ENCODE measurements at regions not wholly inside any gene's neighbourhood (a gene's known extent, or its start where the extent isn't known, plus 50 kb on each side); places are given as distances from the start of the nearest gene placed in this dataset.

DNA sequence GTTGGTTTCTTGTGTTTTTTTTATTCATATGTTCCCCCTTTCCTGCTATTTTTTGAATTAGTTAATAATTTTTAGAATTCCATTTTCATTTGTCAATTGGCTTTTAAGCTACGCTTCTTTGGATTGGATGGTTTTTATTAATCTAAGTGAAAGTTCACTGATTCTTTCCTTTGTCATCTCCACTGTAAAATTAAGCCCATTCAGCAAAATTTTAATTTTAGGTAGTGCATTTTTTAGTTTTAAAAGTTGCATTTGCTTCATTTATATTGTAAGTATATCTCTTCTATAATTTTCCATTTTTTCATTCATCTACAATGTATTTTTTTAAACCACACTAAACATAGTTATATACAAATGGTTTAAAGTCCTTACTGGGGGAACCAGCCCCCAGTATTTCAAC is 417.3 kb upstream of the HTR2C start:
- no peak overlapping the region for H3K14ac ChIP-seq (ENCODE audit: low read length)
- no peak overlapping the region for H4K91ac ChIP-seq (ENCODE audit: low read depth, low read length, poor library complexity)
- H3K9me3 ChIP-seq (replicated peaks in 1 of 2; ENCODE audit: control insufficient read depth in 2 of 2, insufficient read depth in 1 of 2, low read depth in 1 of 2, low read length in 2 of 2): no peaks in the 10 kb centered on the region
- no peak overlapping the region for H3K9ac ChIP-seq (ENCODE audit: low read depth, low read length, poor library complexity)
- H3K36me3 ChIP-seq (replicated peaks in 1 of 2; ENCODE audit: control insufficient read depth in 2 of 2, insufficient read depth in 2 of 2, low read length in 2 of 2): no peaks in the 10 kb centered on the region
- H3K4me1 ChIP-seq (ENCODE audit: control insufficient read depth in 2 of 2, insufficient read depth in 1 of 2, low read depth in 1 of 2, low read length in 2 of 2): no peaks in the 10 kb centered on the region
- WGBS, 2 donors (ENCODE audit: extremely low coverage in 2 of 2, insufficient read length in 2 of 2, insufficient replicate concordance in 1 of 2): no CpG with 5 or more reads among the region's 1 CpG
- no peak overlapping the region for H2BK15ac ChIP-seq (ENCODE audit: low read length)
- no peak overlapping the region for H2AK5ac ChIP-seq (ENCODE audit: low read depth, low read length)
- no peak overlapping the region for H3K4me2 ChIP-seq (ENCODE audit: insufficient read depth, low read length, poor library complexity, severe bottlenecking)
- no peak overlapping the region for H3K18ac ChIP-seq (ENCODE audit: low read length)
- no peak overlapping the region for H2BK12ac ChIP-seq (ENCODE audit: low read length)
- no peak overlapping the region for H2BK120ac ChIP-seq (ENCODE audit: low read depth, low read length)
- H3K23ac ChIP-seq (ENCODE audit: low read depth, low read length, poor library complexity): no peak overlapping the region
- H2BK5ac ChIP-seq (ENCODE audit: low read length): no peak overlapping the region
- no peaks in the 10 kb centered on the region for H3K27me3 ChIP-seq (ENCODE audit: control insufficient read depth in 3 of 3, insufficient read depth in 3 of 3, low read depth in 1 of 3, low read length in 3 of 3)
- H4K8ac ChIP-seq (ENCODE audit: low read depth, low read length): no peak overlapping the region
- H3K27ac ChIP-seq (replicated peaks; ENCODE audit: low read length): no peak overlapping the region
- no peak for DNase-seq (ENCODE audit: low spot score)
- no peak overlapping the region for H2AFZ ChIP-seq (ENCODE audit: low read length)
- no peak overlapping the region for H3K4ac ChIP-seq (ENCODE audit: low read length)
- no peak overlapping the region for H3K4me3 ChIP-seq (ENCODE audit: low read length in 2 of 2)
- no peaks in the 10 kb centered on the region for H3K79me1 ChIP-seq (ENCODE audit: low read depth, low read length)

DNA sequence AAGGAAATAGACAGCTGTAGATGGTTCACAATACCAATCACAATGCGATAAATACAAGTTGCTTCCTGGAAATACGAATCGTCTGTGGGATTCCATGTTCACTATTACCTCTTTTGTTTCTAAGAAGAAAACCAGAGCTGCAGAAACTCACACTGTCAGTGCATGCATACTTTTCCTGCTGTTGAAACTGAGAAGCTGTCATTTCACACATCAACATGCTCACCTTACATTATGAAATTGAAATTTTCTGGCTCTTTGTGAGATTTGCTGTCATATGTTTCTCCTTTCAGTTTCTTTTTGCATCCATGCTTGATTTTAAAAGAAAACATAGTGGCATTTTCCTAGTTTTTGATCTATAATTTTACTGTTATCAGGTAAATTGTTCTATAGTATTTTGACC is 418.3 kb upstream of the HTR2C start:
- no peak overlapping the region for H2BK12ac ChIP-seq (ENCODE audit: low read length)
- no peak overlapping the region for H2BK15ac ChIP-seq (ENCODE audit: low read length)
- no peak overlapping the region for H4K91ac ChIP-seq (ENCODE audit: low read depth, low read length, poor library complexity)
- no peak overlapping the region for H2BK5ac ChIP-seq (ENCODE audit: low read length)
- H3K4me3 ChIP-seq (ENCODE audit: low read length in 2 of 2): no peak overlapping the region
- H2BK120ac ChIP-seq (ENCODE audit: low read depth, low read length): no peak overlapping the region
- no peak overlapping the region for H3K27ac ChIP-seq (replicated peaks; ENCODE audit: low read length)
- no peaks in the 10 kb centered on the region for H3K27me3 ChIP-seq (ENCODE audit: control insufficient read depth in 3 of 3, insufficient read depth in 3 of 3, low read depth in 1 of 3, low read length in 3 of 3)
- WGBS, 2 donors (ENCODE audit: extremely low coverage in 2 of 2, insufficient read length in 2 of 2, insufficient replicate concordance in 1 of 2): no CpG with 5 or more reads among the region's 3 CpGs
- H3K23ac ChIP-seq (ENCODE audit: low read depth, low read length, poor library complexity): no peak overlapping the region
- H3K36me3 ChIP-seq (replicated peaks in 1 of 2; ENCODE audit: control insufficient read depth in 2 of 2, insufficient read depth in 2 of 2, low read length in 2 of 2): no peaks in the 10 kb centered on the region
- H3K4ac ChIP-seq (ENCODE audit: low read length): no peak overlapping the region
- H3K9ac ChIP-seq (ENCODE audit: low read depth, low read length, poor library complexity): no peak overlapping the region
- no peaks in the 10 kb centered on the region for H3K4me1 ChIP-seq (ENCODE audit: control insufficient read depth in 2 of 2, insufficient read depth in 1 of 2, low read depth in 1 of 2, low read length in 2 of 2)
- no peak overlapping the region for H3K4me2 ChIP-seq (ENCODE audit: insufficient read depth, low read length, poor library complexity, severe bottlenecking)
- H3K79me1 ChIP-seq (ENCODE audit: low read depth, low read length): no peaks in the 10 kb centered on the region
- no peak overlapping the region for H3K18ac ChIP-seq (ENCODE audit: low read length)
- no peaks in the 10 kb centered on the region for H3K9me3 ChIP-seq (replicated peaks in 1 of 2; ENCODE audit: control insufficient read depth in 2 of 2, insufficient read depth in 1 of 2, low read depth in 1 of 2, low read length in 2 of 2)
- no peak overlapping the region for H3K14ac ChIP-seq (ENCODE audit: low read length)
- DNase-seq (ENCODE audit: low spot score): no peak
- no peak overlapping the region for H2AFZ ChIP-seq (ENCODE audit: low read length)
- no peak overlapping the region for H2AK5ac ChIP-seq (ENCODE audit: low read depth, low read length)
- H4K8ac ChIP-seq (ENCODE audit: low read depth, low read length): no peak overlapping the region

DNA sequence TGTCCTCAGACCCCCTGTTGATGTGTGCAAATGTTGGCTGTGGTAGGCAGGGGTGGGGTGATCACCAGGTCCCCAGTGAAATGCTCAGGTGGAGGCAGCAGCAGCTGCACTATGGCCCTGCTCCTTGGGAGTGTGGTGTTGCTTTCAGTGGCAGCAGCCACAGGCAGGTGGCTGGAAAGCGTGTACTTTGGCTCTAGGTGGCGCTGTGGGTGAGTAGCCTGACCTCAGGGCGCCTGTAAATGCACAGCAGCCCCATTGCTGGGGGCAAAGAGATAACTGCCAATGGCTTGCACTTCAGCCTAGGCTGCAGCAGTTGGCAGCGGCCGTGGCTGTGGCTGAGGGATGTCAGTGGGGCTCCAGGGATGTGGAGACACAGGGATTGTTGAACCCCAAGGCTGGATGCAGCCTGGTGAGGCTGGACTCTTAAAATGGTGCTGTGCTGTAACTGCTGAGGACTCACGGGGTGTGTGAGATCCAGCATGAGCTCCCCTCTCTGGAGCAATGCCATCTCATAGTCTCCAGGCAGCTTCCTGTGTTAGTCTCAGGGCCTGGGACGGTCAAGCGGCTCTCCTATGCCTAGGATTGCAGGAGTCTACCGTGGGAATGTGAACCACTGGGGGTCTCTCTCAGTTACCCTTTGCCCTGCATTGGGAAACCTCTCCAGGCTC is 421.7 kb upstream of the HTR2C start:
- no peak for DNase-seq (ENCODE audit: low spot score)
- H3K14ac ChIP-seq (ENCODE audit: low read length): no peak overlapping the region
- H2AK5ac ChIP-seq (ENCODE audit: low read depth, low read length): no peak overlapping the region
- no peaks in the 10 kb centered on the region for H3K27me3 ChIP-seq (ENCODE audit: control insufficient read depth in 3 of 3, insufficient read depth in 3 of 3, low read depth in 1 of 3, low read length in 3 of 3)
- no peak overlapping the region for H2BK15ac ChIP-seq (ENCODE audit: low read length)
- WGBS, 2 donors (ENCODE audit: extremely low coverage in 2 of 2, insufficient read length in 2 of 2, insufficient replicate concordance in 1 of 2): no CpG with 5 or more reads among the region's 9 CpGs
- no peak overlapping the region for H3K23ac ChIP-seq (ENCODE audit: low read depth, low read length, poor library complexity)
- peak overlapping the region in 1 of 2 donors; percentile 16 for H3K4me3 ChIP-seq (ENCODE audit: low read length in 2 of 2)
- no peak overlapping the region for H3K18ac ChIP-seq (ENCODE audit: low read length)
- H2BK12ac ChIP-seq (ENCODE audit: low read length): no peak overlapping the region
- no peaks in the 10 kb centered on the region for H3K36me3 ChIP-seq (replicated peaks in 1 of 2; ENCODE audit: control insufficient read depth in 2 of 2, insufficient read depth in 2 of 2, low read length in 2 of 2)
- no peak overlapping the region for H4K91ac ChIP-seq (ENCODE audit: low read depth, low read length, poor library complexity)
- H3K4me1 ChIP-seq (ENCODE audit: control insufficient read depth in 2 of 2, insufficient read depth in 1 of 2, low read depth in 1 of 2, low read length in 2 of 2): no peaks in the 10 kb centered on the region
- no peak overlapping the region for H2BK5ac ChIP-seq (ENCODE audit: low read length)
- peak overlapping the region; percentile 43 for H4K8ac ChIP-seq (ENCODE audit: low read depth, low read length)
- H3K9me3 ChIP-seq (replicated peaks in 1 of 2; ENCODE audit: control insufficient read depth in 2 of 2, insufficient read depth in 1 of 2, low read depth in 1 of 2, low read length in 2 of 2): no peaks in the 10 kb centered on the region
- H2BK120ac ChIP-seq (ENCODE audit: low read depth, low read length): no peak overlapping the region
- no peak overlapping the region for H2AFZ ChIP-seq (ENCODE audit: low read length)
- H3K27ac ChIP-seq (replicated peaks; ENCODE audit: low read length): no peak overlapping the region
- H3K9ac ChIP-seq (ENCODE audit: low read depth, low read length, poor library complexity): no peak overlapping the region
- H3K79me1 ChIP-seq (ENCODE audit: low read depth, low read length): no peaks in the 10 kb centered on the region
- H3K4ac ChIP-seq (ENCODE audit: low read length): no peak overlapping the region
- H3K4me2 ChIP-seq (ENCODE audit: insufficient read depth, low read length, poor library complexity, severe bottlenecking): no peak overlapping the region

DNA sequence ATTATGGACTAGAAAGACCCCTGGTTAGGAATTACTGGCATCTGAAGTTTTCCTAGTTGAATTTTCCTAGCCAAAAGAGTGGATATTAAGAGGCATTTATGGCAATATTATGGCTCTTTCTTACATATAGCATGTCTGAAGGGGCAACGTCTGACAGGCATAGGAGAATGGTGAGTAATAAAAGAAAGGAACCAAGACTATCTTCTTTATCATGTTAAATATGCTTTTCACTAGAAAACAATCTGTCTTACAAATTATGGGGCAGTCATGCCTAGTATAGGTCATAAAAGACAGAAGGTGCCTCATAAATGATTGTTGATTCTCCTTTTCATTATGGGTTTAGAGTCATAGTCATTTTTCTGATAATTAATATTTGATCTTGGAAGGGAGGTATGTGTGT is 431.1 kb upstream of the HTR2C start:
- Histone ChIP-seq H3K9me3 (replicated peaks in 1 of 2; ENCODE audit: control insufficient read depth in 2 of 2, insufficient read depth in 1 of 2, low read depth in 1 of 2, low read length in 2 of 2) (no peaks in the 10 kb centered on the region), H3K9ac (ENCODE audit: low read depth, low read length, poor library complexity) (no peak overlapping the region), H4K91ac (ENCODE audit: low read depth, low read length, poor library complexity) (no peak overlapping the region), H2AK5ac (ENCODE audit: low read depth, low read length) (no peak overlapping the region), H2BK120ac (ENCODE audit: low read depth, low read length) (no peak overlapping the region), H4K8ac (ENCODE audit: low read depth, low read length) (no peak overlapping the region), H2BK5ac (ENCODE audit: low read length) (no peak overlapping the region), H3K36me3 (replicated peaks in 1 of 2; ENCODE audit: control insufficient read depth in 2 of 2, insufficient read depth in 2 of 2, low read length in 2 of 2) (no peaks in the 10 kb centered on the region), H3K27ac (replicated peaks; ENCODE audit: low read length) (no peak overlapping the region), H3K4ac (ENCODE audit: low read length) (no peak overlapping the region), H2AFZ (ENCODE audit: low read length) (no peak overlapping the region), H3K27me3 (ENCODE audit: control insufficient read depth in 3 of 3, insufficient read depth in 3 of 3, low read depth in 1 of 3, low read length in 3 of 3) (peaks cover 0 to 3% (median 0%) of the 10 kb centered on the region in 3 experiments), H3K23ac (ENCODE audit: low read depth, low read length, poor library complexity) (no peak overlapping the region), H2BK15ac (ENCODE audit: low read length) (no peak overlapping the region), H2BK12ac (ENCODE audit: low read length) (no peak overlapping the region), H3K79me1 (ENCODE audit: low read depth, low read length) (no peaks in the 10 kb centered on the region), H3K18ac (ENCODE audit: low read length) (no peak overlapping the region), H3K4me2 (ENCODE audit: insufficient read depth, low read length, poor library complexity, severe bottlenecking) (no peak overlapping the region), H3K14ac (ENCODE audit: low read length) (no peak overlapping the region), H3K4me3 (ENCODE audit: low read length in 2 of 2) (no peak overlapping the region), H3K4me1 (ENCODE audit: control insufficient read depth in 2 of 2, insufficient read depth in 1 of 2, low read depth in 1 of 2, low read length in 2 of 2) (no peaks in the 10 kb centered on the region)
- DNase-seq (ENCODE audit: low spot score): no peak
- no CpG with 5 or more reads among the region's 1 CpG for WGBS, 2 donors (ENCODE audit: extremely low coverage in 2 of 2, insufficient read length in 2 of 2, insufficient replicate concordance in 1 of 2)

Measured in neuronal stem cell (in vitro differentiated cells).